ENCODE measurements at regions not wholly inside any gene's neighbourhood (a gene's known extent, or its start where the extent isn't known, plus 50 kb on each side); places are given as distances from the start of the nearest gene placed in this dataset.

- H3K79me2 ChIP-seq (ENCODE audit: insufficient read depth, low read length) = no peaks in the 10 kb centered on the region
- CTCF ChIA-PET (ENCODE audit: low intra/inter-chr PET ratio, low total read pairs) = no interaction called here
- no peak overlapping the region for H3K4me2 ChIP-seq (ENCODE audit: low read depth, low read length)
- no TSS peak for BruUV-seq (replicated peaks)
- H3K4me1 ChIP-seq (ENCODE audit: insufficient read depth, low read length) = peaks cover 14% of the 10 kb centered on the region; the same call in 1 of the 2 replicates
- no peak for DNase-seq (ENCODE audit: low spot score)
- H3K36me3 ChIP-seq (replicated peaks in 1 of 2; ENCODE audit: control insufficient read depth in 1 of 2, insufficient read depth in 2 of 2, low read length in 2 of 2) = no peaks in the 10 kb centered on the region
- no peak overlapping the region for H3K27ac ChIP-seq (ENCODE audit: extremely low read length, insufficient read depth, low read length)
- no peaks in the 10 kb centered on the region for H4K20me1 ChIP-seq (ENCODE audit: insufficient read depth, low read length)
- 19% methylated on average over 4 of the region's 4 CpGs for WGBS (ENCODE audit: low lambda C conversion rate)
- no peak for ATAC-seq
- in situ Hi-C loops (cut with HindIII; ENCODE audit: extremely low pct_ligation_motif_present, low pct_unique_long_range_greater_than_20kb) (no loop called here), intact Hi-C loops (cut with micrococcal nuclease; ENCODE audit: unreplicated experiment) (no loop called here)
- TF ChIP-seq KLF6 (CRISPR knock-in tag; IDR thresholded peaks at IDR 0.05) (no peak), ETV6 (CRISPR knock-in tag; conservative IDR thresholded peaks at IDR 0.05) (no peak), BRD4 (CRISPR knock-in tag; IDR thresholded peaks at IDR 0.05) (no peak), MAFG (CRISPR knock-in tag; IDR thresholded peaks at IDR 0.05) (no peak), RFXAP (CRISPR knock-in tag; IDR thresholded peaks at IDR 0.05; ENCODE audit: borderline replicate concordance) (no peak), DNMT1 (CRISPR knock-in tag; IDR thresholded peaks at IDR 0.05) (no peak), PCBP1 (IDR thresholded peaks at IDR 0.05; ENCODE audit: borderline replicate concordance, low read depth, low read length) (no peak), TGIF2 (CRISPR knock-in tag; IDR thresholded peaks at IDR 0.05) (no peak), ZBED4 (CRISPR knock-in tag; IDR thresholded peaks at IDR 0.05; ENCODE audit: borderline replicate concordance) (no peak), ZNF333 (CRISPR knock-in tag; IDR thresholded peaks at IDR 0.05; ENCODE audit: borderline replicate concordance) (no peak), ZNF121 (CRISPR knock-in tag; IDR thresholded peaks at IDR 0.05) (no peak)
- H3K4me3 ChIP-seq (replicated peaks in 1 of 3; ENCODE audit: insufficient read depth in 1 of 3, low read depth in 2 of 3, low read length in 3 of 3) = no peak overlapping the region
- no peaks in the 10 kb centered on the region for H3K9me3 ChIP-seq (ENCODE audit: low read length)
- POLR2A ChIA-PET = no interaction called here
- H2AFZ ChIP-seq (ENCODE audit: low read length) = no peak overlapping the region
- H3K9ac ChIP-seq (ENCODE audit: insufficient read depth, low read depth, low read length) = no peak overlapping the region
- peaks cover 2 to 13% of the 10 kb centered on the region in 2 experiments; a peak in 2 of 5 replicates for H3K27me3 ChIP-seq (ENCODE audit: control insufficient read depth in 1 of 2, insufficient read depth in 2 of 2, low read length in 2 of 2)
- no peak for FAIRE-seq
Observed at GRCh38 chr6:40722091-40722490, 134.9 kb upstream of the LRFN2 start.
